ENCODE measurements at regions not wholly inside any gene's neighbourhood (a gene's known extent, or its start where the extent isn't known, plus 50 kb on each side); places are given as distances from the start of the nearest gene placed in this dataset.
"Not testable (repeated sequence)": the region's sequence is repeated elsewhere in the genome, so short reads cannot be mapped to it uniquely, and the experiment has no call there.

DNA sequence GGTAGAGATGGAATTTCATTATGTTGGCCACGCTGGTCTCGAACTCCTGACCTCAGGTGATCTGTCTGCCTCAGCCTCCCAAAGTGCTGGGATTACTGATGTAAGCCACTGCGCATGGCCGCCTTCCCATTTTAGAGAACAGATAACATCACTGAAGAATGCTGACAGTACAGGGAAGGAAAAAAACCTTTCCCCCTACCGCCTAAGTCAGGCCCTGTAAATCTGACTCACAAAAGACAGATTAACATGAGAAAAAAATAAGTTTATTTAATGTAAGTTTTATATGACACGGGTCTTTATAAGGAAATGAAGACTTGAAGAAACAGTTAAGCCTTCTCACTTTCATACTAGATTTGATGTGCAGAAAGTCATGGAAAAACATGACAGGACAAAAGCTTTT is 227.2 kb upstream of the ZNF608 start:
- DNase-seq = no peak

DNA sequence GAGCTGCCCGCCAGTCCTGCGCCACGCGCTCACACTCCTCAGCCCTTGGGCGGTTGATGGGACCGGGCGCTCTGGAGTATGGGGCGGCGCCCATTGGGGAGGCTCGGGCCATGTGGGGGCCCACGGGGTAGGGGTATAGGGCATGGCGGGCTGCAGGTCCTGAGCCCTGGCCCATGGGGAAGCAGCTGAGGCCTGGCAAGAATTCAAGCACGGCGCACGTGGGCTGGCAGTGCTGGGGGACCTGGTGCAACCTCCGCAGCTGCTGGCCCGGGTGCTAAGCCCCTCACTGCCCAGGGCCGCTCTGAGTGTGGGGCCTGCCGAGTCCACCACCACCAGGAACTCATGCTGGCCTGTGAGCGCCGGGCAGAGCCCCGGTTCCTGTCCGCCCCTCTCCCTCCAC is 229.6 kb upstream of the ZNF608 start:
- DNase-seq = no peak

DNA sequence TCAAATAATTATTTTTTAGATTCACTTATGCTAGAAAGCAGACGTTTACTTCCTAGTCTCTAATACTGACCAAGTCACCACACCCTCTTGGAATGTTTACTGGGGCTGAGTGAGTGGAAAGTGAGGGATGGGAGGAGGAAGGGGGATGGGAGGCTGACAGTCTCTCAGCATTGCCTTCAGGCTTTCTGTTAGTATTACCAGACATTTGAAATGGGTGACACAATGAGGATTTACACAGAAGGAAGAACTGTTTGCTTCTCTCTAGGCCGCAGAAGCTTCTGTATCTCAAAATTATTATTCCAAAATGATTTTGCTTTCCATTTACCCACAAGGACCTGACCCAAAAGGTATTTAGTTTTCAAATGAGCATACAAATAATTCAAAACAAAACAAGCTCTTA is 232.8 kb upstream of the ZNF608 start:
- no peak for DNase-seq

DNA sequence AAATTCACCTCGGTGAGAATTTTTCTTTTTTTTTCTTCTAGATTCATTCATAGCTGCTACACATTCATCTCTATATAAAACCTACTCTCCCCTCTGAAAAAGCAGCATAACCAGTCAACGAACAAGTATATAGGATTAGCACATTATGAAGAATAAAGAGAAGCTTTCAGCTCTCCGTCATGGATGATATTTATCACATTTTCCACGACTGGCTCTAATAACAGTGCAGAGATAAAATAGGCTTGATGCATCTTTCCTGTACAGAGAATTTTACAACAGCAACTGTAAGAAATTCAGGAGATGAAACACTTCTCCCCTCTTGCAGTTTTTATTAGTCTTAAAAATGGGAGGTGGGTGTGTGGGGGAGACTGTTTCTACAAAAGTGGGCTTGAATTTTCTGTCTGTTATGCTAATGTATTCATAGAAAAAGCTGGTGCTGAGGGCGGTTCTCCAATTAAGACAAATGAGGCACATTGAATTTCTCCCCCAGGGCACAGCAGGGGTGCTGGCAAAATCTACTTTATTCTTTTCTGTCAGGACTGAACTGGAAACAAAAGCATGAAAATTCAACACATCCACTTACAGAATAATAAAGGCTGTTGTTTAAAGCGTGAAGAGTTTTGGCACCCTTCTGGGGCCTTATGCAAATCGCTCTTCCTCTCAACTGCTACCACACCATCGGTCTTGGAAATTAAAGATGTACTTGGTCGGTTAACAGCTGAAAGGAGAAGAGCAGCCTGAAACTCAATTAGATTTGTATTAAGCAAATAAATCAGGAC is 233.9 kb upstream of the ZNF608 start:
- DNase-seq = no peak

DNA sequence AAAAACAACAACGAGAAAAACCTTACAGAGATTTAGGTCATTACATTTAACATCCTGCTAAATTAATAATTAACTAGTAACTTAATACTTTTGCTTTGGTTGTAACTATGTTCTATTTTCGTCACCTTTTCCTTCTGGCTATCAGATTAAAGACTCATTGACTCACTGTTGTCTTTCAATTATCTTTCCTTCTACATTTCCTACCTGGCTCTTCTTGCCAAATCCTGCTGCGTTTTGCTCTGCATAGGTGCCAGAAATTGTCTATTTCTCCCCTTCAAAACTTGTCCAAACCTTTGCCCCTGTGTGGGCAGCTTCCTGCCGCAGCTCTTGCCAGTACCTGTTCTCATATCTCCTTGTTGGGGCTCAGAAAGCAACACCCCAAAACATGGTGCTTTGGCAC is 235.5 kb upstream of the ZNF608 start:
- no peak for DNase-seq

DNA sequence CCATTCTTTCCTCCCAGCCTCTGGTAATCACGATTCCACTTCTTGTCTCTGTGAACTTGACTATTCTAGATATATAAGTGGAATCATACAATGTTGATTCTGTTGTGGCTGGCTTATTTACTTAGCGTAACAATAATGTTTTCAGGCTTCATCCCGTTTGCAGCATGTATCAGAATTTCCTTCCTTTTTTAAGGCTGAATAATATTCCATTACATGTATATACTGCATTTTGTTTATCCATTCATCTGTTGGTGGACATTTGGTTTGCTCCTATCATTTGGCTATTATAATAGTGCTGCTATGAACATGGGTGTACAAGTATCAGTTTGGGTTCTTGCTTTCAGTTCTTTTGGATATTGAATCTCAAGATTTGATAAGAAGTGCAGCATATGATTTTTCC is 239.7 kb upstream of the ZNF608 start:
- DNase-seq = no peak

DNA sequence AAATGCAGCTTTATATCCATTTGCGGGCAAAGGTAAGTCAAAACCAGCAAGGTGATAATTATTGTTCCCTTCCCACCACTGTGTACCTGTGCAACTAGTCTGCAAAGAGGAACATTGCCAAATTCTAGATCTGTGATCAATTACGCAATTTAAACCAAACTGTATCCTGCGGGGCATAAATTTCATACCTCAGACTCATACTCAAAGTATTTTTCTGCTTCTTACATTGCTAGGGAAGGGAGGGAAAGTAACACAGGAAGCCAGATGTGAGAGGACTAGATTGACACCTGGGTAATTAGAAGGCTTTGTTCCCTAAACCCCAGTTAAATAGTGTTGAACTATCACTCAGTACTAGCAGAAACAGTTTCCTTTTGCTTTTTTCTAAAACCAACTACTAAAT is 240.2 kb upstream of the ZNF608 start:
- DNase-seq = no peak

DNA sequence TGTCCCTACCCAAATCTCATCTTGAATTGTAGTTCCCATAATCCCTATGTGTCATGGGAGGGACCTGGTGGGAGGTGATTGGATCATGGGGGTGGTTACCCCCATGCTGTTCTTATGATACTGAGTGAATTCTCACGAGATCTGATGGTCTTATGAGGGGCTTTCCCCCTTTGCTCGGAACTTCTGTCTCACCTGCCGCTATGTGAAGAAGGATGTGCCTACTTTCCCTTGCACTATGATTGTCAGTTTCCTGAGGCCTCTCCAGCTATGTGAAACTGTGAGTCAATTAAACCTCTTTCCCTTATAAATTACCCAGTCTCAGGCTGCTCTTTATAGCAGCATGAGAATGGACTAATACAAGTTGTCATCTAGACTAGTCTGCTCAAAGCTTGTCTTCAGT is 241.3 kb upstream of the ZNF608 start:
- DNase-seq = not testable (repeated sequence)

DNA sequence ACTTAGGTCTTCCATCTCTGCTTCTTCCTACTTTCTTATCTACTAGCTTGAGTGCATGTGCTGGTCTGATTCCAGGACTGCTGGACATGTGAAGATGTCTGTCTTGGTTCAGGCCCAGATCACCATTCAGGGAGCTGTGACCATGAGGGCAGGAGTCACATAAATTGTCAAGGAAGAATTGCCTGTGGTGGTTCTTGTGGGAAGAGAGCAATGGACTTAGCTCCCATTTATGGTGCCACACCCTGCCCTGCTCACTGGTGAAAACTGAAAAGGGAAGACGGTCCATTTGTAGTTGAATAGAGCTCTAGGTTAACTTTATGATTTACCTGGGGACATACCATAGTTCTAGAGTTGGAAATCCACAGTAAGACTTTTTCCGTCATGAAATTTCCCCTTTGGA is 244.3 kb upstream of the ZNF608 start:
- no peak for DNase-seq

DNA sequence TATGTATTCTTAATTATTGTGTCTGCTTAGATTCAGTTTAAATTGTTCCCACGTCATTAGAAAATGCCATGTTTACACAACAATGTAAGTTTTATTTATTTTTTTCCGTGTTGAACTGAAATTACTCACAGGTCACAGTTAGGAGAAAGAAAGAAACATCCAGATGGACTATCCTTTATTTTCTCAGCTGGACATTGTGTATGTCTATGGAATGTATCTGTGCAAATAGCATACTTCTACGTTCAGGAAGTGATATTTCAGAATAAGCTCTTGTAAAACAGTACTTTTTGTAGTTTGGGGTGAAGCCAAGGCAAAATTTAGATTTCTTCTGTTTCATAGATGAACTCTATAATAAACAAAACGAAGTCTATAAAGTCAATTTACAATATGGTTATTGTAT is 249.0 kb upstream of the ZNF608 start:
- peak; percentile 28 for DNase-seq

DNA sequence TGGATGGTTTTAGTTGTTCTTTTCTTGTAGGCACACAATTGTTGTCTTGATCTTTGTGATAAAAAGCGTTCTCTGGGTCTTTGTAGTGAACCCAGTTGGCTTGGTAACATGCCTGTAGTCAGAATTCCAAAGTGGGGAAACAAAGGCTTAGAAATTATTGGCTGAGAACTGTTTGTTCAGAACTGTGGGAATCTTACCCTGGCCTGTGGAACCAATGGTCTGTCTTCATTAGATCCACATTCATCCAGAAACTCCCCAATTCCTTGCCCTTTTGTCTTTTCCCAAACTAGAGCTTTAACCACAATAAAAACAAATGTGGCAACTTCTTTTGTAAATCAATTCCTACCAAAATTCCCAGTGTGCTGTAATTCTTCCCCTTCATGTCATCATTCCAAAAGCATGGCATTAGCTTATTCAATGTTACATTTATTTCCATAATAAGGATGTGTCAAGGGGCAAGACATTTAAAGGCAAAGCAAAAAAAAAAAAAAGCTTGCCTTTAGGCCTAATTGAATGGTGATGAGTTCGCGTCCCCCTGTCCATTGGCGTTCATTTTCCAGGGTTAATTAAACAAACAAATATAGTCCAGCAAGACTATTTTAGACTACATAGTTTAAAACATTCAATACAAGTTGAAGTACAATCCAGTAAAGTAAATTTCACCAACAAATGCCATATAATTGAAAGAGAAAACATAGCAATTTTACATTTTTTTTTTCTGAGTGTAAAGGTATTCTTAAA is 249.8 kb upstream of the ZNF608 start:
- peak; percentile 27 for DNase-seq

DNA sequence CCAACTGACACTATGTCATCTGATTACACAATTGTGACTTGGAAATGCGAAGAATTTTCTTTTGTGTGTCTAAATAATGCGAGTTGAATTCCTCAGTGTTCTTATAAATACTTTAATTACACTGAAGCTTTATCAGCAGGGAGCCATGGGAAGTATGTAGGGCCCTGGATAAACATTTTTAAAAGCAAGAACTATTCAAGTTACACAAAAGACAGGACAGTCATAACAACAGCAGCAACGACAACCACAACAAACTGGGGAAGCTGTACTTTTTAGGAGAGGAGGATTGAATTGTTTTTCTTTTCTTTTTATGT is 250.3 kb upstream of the ZNF608 start:
- DNase-seq = peak; percentile 68

DNA sequence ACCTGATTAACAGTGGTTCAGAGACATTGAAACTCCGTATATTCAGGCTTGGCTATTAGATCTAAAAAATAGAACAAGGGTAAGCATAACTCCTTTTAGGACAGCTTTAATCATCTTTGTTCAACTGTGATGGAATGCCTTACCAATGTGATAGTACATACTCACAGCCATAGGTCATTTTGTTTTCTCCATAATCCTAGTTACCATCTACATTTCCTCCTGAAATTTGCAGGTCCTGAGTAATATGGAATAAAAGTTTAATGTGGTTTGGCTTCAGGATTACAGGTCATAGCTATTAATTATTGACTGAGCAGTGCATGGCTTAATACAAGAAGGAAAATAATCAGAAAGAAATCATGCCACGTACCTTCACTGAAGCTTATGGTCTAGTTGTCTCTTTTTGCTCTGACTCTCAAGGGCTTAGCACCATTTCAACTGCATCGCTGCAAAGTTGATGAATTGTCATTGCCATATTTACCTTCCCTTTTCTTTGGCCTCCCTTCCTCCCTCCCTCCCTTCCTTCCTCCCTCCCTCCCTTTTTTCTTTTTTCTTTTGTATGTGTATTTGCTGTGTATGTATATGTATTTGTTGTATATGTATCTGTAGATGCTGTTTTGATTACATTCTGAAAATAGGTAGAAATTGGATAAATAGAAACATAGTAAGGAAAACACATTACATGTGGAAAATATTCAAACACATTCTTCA is 250.9 kb upstream of the ZNF608 start:
- peak; percentile 24 for DNase-seq

DNA sequence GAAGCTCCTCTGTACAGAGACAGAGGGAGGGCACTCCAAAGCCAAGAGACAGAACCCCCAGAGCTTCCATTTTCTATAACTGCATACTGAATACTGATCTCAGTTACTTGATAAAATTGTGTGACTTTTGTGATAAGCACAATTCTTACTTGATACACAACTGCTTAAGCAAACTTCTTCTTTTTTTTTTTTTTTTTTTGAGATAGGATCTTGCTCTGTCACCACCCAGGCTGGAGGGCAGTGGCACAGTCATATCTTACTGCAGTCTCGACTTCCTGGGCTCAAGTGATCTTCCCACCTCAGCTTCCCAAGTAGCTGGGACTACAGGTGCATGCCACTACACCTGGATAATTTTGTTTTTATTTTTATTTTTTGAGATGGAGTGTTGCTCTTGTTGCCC is 252.1 kb upstream of the ZNF608 start:
- DNase-seq = no peak

DNA sequence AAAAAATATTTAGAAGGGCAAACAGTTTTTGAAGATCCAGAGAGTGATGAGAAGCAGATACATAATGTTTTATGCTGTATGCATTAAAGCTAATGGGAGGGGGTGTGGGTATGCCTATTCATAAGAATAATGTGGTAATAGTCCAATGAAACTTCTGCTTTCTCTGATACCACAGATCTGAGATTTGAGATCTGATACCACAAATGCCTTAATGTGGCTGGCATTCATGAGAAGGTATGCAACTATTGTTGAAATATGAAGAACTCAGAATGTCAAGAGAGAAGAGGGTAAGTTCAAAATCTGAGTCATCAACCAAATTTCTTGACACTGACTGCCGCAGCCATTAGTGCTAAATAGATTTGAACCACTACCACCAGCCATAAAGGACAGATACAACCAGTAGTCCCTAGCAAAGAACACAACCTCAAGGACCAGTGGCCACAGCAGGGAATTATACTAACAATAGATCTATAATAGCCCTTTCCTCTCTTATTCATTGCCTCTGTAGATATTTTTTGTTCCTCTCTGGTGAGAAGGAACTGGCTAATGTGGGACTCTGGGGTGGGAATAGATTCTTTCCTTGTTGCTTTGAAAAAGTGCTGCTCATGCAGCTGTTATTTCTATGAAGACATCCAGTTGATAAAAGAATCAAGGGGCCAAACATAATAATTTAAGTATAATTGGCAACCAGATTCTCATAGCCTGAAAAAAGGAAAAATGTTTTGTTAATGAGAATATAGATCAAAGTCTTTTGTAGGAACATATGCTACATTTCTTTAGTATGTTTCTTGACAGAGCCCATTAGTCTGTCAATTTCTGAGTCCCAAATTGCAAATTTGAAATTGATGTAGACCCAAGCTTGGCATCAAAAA is 256.5 kb upstream of the ZNF608 start:
- DNase-seq = peak; percentile 57

DNA sequence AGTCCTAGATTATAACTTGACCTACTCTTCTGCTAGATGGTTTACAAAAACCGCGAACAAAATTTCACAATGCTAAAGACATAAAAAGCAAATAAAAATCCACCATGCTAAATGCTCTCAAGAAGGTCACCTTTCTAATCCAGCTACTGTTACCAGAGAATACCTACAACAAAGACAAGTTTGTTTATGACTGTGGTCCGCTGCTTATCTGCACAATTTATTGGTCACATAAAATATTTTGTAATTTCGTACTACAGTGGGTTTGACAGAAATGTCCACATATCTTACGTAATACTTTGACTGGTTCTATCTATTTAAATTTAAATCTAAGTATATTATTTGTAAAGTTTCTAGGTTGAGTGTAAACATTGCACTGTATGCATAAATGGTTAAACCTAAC is 257.6 kb upstream of the ZNF608 start:
- no peak for DNase-seq

DNA sequence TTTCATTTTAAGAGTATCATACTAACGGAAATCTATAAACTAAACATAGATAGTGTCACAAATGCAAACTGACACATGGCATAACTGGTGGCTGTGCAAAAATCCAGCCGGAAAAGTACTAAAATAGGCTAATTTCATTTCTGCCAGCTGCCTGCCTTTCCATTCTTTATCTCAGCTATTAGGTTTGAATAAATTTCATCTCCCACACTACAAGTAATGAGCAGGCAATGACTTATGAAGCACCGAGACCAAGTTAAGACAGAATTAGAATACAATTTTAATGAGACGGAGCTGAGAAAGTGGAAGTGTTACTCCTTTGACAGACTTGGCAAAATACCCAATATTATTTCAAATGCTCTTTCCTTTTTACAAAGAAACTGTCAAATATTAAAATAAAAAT is 258.8 kb upstream of the ZNF608 start:
- no peak for DNase-seq

DNA sequence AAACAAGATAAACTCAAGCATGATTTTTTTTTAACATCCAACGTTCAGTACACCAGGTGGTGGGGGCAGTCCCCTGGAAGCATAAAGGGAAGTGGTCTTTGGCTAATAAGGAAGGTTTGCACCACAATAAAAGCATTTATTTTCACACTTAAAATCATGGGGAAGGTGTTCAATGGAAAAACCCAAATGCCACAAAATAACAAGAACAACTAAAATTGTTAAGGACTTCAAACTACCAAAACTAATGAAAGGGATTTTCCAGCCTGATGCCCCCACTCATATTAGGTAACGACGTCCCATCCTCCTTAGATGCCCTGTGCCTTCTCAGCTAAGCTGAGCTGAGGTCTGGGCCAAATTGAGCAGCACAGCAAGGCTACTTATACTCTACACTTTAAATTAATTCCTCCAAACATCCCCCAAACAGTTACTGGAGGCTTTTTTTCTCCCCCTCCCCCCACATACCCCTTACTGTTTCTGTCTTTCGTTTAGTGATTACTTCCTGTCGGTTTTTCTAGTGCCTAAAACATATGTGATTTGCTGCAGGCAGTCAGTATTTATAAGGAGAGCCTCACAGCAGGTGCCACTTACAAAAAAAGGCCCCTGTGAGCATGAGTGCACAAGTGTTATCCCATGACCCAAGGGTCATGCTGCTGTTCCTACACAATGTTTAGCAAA is 259.7 kb upstream of the ZNF608 start:
- DNase-seq = no peak

DNA sequence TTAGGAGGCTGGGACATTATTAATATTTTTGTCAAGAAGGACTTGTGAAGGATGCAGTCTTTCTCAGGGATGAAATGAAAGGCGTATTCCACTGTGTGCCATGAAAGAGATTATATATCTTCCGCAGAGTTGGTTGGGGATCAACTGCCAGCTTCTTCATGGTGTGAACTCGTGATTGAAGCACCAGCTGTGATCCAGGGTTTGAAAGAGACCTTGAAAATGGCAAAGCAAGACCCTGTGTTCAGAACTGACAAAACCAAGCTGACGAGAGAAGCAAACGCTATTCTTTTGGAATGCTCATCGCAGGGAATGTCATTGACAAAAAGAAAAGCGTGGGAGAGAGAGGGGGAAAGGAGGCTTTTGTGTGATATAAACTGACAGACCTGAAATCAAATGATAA is 263.9 kb upstream of the ZNF608 start:
- DNase-seq = no peak

DNA sequence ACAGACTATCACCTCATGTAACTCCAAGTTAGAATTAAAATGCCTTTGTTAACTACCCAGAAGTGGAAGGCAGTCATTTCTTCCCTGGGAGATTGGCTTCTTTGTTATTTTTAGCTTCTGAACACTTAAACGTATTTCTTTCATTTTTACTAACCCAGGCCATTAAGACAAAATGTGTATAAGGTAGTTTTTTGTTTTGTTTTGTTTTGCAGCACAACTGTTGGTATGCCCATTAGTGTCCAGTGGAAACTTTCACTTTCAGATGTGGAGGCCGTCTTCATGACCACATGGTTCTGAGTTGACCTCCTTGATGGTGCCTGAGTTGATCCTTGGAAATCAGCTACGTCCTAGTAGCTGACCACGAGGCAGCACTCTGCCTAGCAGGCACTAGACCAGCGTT is 264.6 kb upstream of the ZNF608 start:
- DNase-seq = no peak

DNA sequence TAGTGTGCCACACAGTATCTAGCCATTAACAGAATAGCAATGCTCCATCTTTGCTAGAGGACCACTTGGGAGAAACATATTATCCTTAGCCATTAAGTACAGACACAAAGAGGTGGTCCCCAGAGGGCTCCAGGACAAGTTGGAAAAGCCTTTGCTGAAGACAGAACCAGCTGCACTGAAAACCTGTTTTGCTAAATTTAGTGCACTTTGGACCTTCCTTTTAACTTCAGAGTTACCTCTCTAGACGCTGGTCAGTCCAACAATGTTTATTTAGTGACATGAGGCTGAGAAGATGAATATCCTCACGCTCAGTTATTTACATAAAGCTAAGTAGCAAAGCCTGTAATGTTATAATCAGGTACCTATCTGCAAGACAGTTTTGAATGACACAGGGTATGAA is 265.0 kb upstream of the ZNF608 start:
- DNase-seq = no peak

DNA sequence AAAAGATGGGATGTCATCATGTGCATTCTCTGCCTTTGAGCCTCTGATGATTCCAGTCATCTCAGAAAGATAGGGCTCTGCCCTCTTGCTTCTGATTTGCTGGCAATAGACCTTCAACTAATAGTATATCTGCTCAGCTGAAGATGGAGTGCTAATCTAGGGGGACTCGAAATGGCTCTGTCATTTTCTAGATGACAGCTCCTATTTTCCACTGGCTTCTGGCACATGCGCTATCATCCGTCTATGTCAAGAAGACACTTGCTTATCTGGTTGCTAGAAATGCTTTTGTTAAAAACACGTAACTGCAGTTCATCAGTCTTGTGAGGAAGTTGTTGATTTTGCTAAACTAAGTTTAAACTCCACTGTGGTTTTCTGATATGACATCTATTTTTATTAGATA is 265.5 kb upstream of the ZNF608 start:
- DNase-seq = no peak

Data from fibroblast of upper back skin (primary cell).